ENCODE measurements at regions not wholly inside any gene's neighbourhood (a gene's known extent, or its start where the extent isn't known, plus 50 kb on each side); places are given as distances from the start of the nearest gene placed in this dataset.

- TF ChIP-seq CTCF (IDR thresholded peaks at IDR 0.05) (no peak), POLR2A (IDR thresholded peaks at IDR 0.05) (no peak), EP300 (IDR thresholded peaks at IDR 0.05) (no peak)
Observed at GRCh38 chr6:166798652-166799051, 157.7 kb downstream of the RNASET2 start.

Measured in tibial nerve (tissue), 4 donors.